ENCODE measurements at regions not wholly inside any gene's neighbourhood (a gene's known extent, or its start where the extent isn't known, plus 50 kb on each side); places are given as distances from the start of the nearest gene placed in this dataset.

GRCh38 chr1:106677181-106677580, 379.3 kb upstream of the PRMT6 start:
- no peak for DNase-seq (ENCODE audit: low read depth)

- DNase-seq (ENCODE audit: low read depth): no peak
These were observed 378.8 kb upstream of the PRMT6 start for GRCh38 chr1:106677721-106678120.

- DNase-seq (ENCODE audit: low read depth): no peak
These were observed 378.0 kb upstream of the PRMT6 start for GRCh38 chr1:106678279-106679050.

GRCh38 chr1:106680216-106680615, 376.3 kb upstream of the PRMT6 start:
- DNase-seq (ENCODE audit: low read depth): no peak

- DNase-seq (ENCODE audit: low read depth): no peak
These were observed 375.6 kb upstream of the PRMT6 start for GRCh38 chr1:106680776-106681344.

GRCh38 chr1:106681939-106682522, 374.4 kb upstream of the PRMT6 start:
- no peak for DNase-seq (ENCODE audit: low read depth)

GRCh38 chr1:106688446-106688845, 368.0 kb upstream of the PRMT6 start:
- no peak for DNase-seq (ENCODE audit: low read depth)

- no peak for DNase-seq (ENCODE audit: low read depth)
These were observed 357.8 kb upstream of the PRMT6 start for GRCh38 chr1:106698660-106699059.

GRCh38 chr1:106699433-106699832, 357.0 kb upstream of the PRMT6 start:
- no peak for DNase-seq (ENCODE audit: low read depth)

- DNase-seq (ENCODE audit: low read depth): no peak
These were observed 356.3 kb upstream of the PRMT6 start for GRCh38 chr1:106700211-106700610.

GRCh38 chr1:106705971-106706370, 350.5 kb upstream of the PRMT6 start:
- DNase-seq (ENCODE audit: low read depth): no peak

- no peak for DNase-seq (ENCODE audit: low read depth)
These were observed 338.9 kb upstream of the PRMT6 start for GRCh38 chr1:106717591-106717990.

GRCh38 chr1:106721790-106722189, 334.7 kb upstream of the PRMT6 start:
- DNase-seq (ENCODE audit: low read depth): no peak

- DNase-seq (ENCODE audit: low read depth): no peak
These were observed 334.0 kb upstream of the PRMT6 start for GRCh38 chr1:106722466-106722865.

GRCh38 chr1:106727171-106727570, 329.3 kb upstream of the PRMT6 start:
- no peak for DNase-seq (ENCODE audit: low read depth)

GRCh38 chr1:106746448-106747085, 309.9 kb upstream of the PRMT6 start:
- no peak for DNase-seq (ENCODE audit: low read depth)

- no peak for DNase-seq (ENCODE audit: low read depth)
These were observed 309.2 kb upstream of the PRMT6 start for GRCh38 chr1:106747232-106747631.

- no peak for DNase-seq (ENCODE audit: low read depth)
These were observed 308.7 kb upstream of the PRMT6 start for GRCh38 chr1:106747791-106748190.

GRCh38 chr1:106748606-106749005, 307.9 kb upstream of the PRMT6 start:
- DNase-seq (ENCODE audit: low read depth): no peak

- no peak for DNase-seq (ENCODE audit: low read depth)
These were observed 307.0 kb upstream of the PRMT6 start for GRCh38 chr1:106749491-106749890.

GRCh38 chr1:106749906-106750305, 306.6 kb upstream of the PRMT6 start:
- no peak for DNase-seq (ENCODE audit: low read depth)

GRCh38 chr1:106751002-106751401, 305.5 kb upstream of the PRMT6 start:
- no peak for DNase-seq (ENCODE audit: low read depth)

GRCh38 chr1:106753066-106753465, 303.4 kb upstream of the PRMT6 start:
- DNase-seq (ENCODE audit: low read depth): no peak

Measured in HS-27A (cell line).